ENCODE measurements at regions not wholly inside any gene's neighbourhood (a gene's known extent, or its start where the extent isn't known, plus 50 kb on each side); places are given as distances from the start of the nearest gene placed in this dataset.

DNA sequence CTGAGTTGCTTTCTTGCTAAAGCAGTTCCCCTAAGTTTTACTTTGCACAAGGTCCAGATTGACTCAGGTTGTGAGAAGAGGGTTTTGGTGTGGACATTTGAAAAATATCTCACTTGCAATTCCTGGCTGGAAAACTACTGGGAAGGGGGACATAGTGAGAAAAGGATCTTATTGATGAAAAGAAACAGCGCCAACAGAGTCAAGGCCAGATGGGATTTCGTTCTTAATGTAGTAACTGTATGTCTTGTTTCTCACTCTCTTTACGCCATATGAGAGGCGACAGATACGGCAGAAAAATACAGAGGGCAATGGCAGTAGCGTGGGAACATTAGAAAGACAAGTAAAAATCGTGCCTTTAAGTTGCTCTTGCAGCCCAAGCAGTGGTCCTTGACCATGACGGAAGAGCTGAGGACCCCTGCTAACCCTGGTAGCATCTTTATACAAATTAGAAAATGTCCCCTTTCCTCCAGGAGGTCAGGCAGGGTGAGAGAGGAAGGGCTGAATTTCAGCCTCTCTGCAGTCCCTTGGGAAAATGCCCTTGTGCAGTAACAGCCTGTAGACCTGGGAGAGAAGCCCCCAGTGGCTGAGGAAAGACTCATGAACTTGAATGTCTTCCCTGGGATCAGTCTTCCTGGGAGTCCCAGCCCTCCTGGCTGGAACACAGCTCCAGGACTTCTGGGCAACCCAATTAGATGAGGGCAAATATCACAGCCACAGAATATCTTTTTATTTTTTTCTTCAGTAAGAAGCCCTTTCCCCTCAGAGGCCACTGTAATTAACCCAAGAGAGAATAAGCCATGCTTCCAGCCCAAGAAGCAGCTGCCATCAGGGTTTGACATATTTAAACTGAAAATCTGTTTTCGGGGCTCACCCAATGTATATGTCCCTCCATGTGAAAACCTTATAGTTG is 113.4 kb downstream of the CD47 start:
- Mint-ChIP-seq H3K36me3 (no peaks in the 10 kb centered on the region), H3K4me3 (no peak overlapping the region), H3K27ac (no peak overlapping the region), H3K9me3 (no peaks in the 10 kb centered on the region), H3K4me1 (peaks cover 39% of the 10 kb centered on the region)
- no peak for DNase-seq (ENCODE audit: low spot score in 2 of 2)
- ATAC-seq: no peak

DNA sequence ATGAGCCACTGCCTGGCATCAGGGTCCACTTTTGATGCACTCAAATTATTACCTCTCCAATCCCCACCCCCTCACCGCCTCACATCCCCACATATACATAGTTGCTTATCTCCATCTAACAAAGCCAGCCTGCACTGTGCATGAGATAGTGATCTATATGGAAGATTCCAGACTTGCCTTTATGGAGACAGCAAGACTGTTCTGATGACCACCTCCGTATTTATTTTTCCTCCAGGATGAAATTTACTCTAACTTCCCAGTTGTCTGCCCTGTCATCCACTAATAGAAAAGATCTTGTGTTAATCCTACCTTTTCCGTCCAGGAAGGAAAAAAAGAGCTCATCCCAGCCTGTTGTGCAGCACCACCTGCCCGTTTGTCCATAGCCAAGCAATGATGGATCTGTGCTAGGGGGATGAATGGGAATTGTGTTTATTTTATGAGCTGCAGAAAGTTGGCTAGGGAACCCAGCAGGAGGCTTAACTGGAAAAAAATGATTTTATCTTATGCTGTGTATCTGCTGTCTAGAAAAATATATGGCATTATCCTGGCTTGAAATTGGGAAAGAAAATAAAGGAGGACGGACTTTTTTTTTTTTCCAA is 114.5 kb downstream of the CD47 start:
- DNase-seq (ENCODE audit: low spot score in 2 of 2): no peak
- Mint-ChIP-seq H3K27ac (peak overlapping the region; percentile 85), H3K4me3 (peak overlapping the region; percentile 19), H3K4me1 (peaks cover 39% of the 10 kb centered on the region), H3K9me3 (no peaks in the 10 kb centered on the region), H3K36me3 (no peaks in the 10 kb centered on the region)
- no peak for ATAC-seq

DNA sequence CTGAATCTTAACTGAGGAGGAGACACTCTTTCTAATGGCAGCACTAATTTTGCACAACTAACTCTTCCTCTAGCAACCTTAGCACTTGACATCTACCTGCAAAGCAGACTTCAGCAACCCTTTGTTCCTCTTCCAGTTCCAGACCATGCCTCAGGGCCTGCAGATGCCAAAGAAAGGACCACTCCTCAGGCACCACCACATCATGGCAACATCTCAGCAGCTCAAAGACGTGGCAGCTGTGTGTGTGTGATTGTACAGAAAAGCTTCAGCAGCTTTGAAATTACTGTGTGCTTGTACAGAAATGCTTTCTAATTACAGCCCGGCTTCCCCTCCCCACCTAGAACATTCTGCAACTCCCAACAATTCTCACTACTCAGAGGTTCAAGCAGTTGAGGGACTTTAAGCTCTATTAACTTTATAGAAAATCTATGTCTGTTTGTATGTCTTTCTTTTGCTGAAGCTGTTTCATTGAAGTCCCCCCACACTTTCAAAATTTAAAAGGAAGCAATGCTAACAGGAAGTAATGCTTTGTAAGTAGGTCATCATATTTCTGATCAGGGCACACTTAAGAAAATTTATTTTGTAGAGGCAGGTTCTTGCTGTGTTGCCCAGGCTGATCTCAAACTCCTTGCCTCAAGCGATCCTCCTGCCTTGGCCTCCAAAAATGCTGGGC is 115.2 kb downstream of the CD47 start:
- DNase-seq (ENCODE audit: low spot score in 2 of 2) (no peak), ATAC-seq (no peak)
- Mint-ChIP-seq H3K27ac (peak overlapping the region; percentile 85), H3K36me3 (no peaks in the 10 kb centered on the region), H3K9me3 (no peaks in the 10 kb centered on the region), H3K4me3 (peak overlapping the region; percentile 19), H3K4me1 (peaks cover 39% of the 10 kb centered on the region)

DNA sequence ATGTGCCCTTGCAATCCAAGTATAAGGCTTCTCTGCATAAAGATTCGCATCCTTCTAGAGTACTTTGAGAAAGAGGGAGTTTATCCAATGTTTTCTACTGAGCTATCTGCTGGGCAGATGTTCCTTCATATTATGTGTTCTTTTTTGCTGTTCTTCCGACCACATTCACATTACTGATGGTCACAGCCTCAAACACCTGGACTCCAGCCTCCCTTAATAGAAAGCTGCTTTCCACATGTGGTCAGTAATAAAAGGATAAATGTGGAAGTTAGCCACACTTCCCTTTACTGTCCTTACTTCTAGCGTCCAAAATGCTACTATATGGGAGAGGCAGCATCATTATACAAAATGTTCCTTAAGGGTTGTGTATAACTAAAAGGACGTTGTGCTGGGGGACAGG is 116.9 kb downstream of the CD47 start:
- Mint-ChIP-seq H3K4me1 (peaks cover 40% of the 10 kb centered on the region), H3K27ac (no peak overlapping the region), H3K9me3 (no peaks in the 10 kb centered on the region), H3K4me3 (no peak overlapping the region), H3K36me3 (no peaks in the 10 kb centered on the region)
- ATAC-seq (no peak), DNase-seq (ENCODE audit: low spot score in 2 of 2) (no peak)

DNA sequence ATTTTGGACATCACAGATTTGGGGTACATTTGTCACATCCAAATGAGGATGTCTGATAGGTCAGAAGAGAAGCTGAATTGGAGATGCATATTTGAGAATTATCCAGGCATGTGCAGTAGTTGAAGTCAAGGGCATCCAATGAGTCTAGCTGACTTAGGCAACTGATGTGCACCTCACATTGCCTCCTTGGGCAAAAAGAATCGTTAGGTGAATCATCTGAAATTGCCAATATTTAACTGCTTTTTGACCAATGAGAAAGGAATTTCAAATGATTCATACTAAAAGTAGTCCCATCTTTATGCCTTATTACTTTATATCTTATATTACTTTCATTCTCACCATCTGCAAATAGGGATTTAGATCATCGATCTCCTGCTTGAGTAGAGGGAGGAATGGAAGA is 117.7 kb downstream of the CD47 start:
- Mint-ChIP-seq H3K27ac (no peak overlapping the region), H3K4me1 (peaks cover 36% of the 10 kb centered on the region), H3K4me3 (no peak overlapping the region), H3K36me3 (no peaks in the 10 kb centered on the region), H3K9me3 (no peaks in the 10 kb centered on the region)
- DNase-seq (ENCODE audit: low spot score in 2 of 2) (no peak), ATAC-seq (no peak)

DNA sequence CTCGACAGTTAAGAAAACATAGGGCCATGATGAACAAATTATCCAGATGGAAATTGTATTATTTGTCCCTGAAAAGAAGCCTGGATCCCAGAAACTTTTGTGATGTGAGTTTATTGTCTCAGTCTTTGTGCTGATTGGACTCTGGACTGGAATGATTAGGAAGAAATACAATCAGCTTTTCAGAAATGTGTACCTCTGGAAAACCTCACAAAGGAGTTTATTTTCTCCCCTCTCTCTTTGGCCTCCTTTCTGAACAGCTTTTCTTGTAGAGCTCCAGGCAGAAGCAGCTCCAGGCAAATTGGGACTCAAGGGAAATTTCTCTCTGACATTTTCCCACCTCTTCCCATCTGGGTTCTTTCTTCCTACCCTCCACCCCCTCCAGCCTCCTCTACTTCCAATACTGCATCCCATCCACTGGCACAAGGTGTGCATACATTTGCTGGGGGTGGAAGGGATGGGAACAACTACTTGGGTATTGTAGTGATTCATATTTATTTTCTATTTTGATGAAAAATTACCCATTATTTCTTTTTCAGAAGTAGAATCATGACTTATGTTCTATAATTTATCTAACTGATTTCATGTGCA is 119.7 kb downstream of the CD47 start:
- Mint-ChIP-seq H3K36me3 (no peaks in the 10 kb centered on the region), H3K27ac (no peak overlapping the region), H3K9me3 (no peaks in the 10 kb centered on the region), H3K4me1 (peaks cover 24% of the 10 kb centered on the region), H3K4me3 (no peak overlapping the region)
- no peak for DNase-seq (ENCODE audit: low spot score in 2 of 2)
- no peak for ATAC-seq

DNA sequence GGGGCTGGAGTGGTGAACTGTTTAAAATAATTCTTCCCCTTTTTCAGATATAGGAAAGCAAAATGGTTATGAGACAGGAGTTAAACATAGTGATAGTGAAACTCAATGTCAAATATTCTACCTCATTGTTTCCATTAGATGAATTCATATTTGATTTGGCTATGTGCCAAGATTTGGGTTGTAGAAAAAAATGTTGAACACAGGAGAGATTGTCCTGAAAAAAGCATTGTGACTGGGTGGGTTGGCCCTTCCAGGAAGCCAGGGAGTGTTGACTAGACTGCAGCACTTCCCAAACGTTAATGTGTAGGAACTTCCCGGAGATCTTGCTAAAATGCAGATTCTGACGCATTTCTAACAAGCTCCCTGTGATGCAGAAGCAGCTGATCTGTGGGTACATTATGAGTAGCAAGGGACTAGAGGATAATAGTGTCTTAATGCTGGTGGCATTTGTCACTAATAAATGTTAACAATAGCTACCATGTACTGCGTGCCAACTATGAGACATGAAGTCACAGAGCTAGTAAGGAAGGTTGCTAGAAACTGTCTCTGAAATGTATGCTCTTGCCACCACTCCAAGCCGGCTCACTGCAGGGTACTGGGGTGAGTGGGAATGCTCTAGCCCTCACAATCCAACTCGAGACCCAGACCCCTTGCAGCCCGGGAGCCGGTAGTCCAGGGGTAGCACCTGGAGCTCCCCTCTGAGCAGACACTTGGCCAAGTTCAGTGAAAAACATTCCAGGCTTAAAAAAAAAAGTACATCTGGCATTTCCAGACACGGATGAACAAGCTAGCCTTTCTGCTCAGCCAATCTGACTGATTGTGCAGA is 120.6 kb downstream of the CD47 start:
- DNase-seq (ENCODE audit: low spot score in 2 of 2): no peak
- Mint-ChIP-seq H3K36me3 (no peaks in the 10 kb centered on the region), H3K4me1 (peaks cover 15% of the 10 kb centered on the region), H3K27ac (no peak overlapping the region), H3K9me3 (no peaks in the 10 kb centered on the region), H3K4me3 (no peak overlapping the region)
- peak; percentile 78 for ATAC-seq

DNA sequence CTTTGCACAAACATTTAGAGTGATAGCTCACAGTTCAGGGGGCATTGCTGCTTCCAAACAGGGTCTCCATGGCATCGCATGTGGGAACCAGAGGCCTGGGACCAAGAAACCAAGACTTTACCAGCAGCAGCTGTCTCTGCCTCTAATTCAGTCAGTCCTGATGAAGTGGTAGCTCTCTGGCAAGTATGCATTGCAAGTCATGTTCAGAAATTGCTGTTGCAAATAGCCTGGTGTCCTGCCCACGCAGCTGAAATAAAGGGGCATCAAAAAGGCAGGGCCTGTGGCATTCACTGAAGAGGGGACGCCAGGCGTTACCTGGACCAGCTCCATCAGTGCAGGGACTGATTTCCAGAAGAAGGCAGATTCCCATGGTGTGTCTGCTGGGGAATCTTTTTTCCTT is 121.3 kb downstream of the CD47 start:
- no peaks in the 10 kb centered on the region for H3K36me3 Mint-ChIP-seq
- no peak overlapping the region for H3K4me3 Mint-ChIP-seq
- no peaks in the 10 kb centered on the region for H3K9me3 Mint-ChIP-seq

DNA sequence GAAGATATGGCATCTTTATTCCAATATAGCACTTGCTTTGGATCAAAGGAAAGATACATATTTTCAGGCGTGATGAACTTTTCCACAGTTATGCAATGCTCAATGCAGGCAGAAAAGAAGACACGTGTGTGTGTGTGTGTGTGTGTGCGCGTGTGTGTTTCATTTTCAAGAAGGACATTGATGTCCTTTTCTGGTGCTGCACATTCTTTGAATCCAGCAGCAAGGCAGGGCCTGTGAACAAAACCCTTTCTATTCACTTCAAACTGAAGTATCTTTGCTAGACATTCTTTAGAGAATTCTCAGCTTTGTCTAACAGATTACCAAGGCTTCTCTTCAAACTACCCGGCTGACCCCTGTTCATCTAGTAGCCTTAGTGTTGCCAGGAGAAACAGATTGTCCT is 124.6 kb downstream of the CD47 start:
- no peak overlapping the region for H3K27ac Mint-ChIP-seq
- no peak for ATAC-seq
- peaks cover 11% of the 10 kb centered on the region for H3K4me1 Mint-ChIP-seq
- no peaks in the 10 kb centered on the region for H3K36me3 Mint-ChIP-seq
- no peak for DNase-seq (ENCODE audit: low spot score in 2 of 2)
- H3K4me3 Mint-ChIP-seq: no peak overlapping the region
- no peaks in the 10 kb centered on the region for H3K9me3 Mint-ChIP-seq

More for the DNA sequence above, 121.3 kb downstream of the CD47 start:
- Mint-ChIP-seq H3K27ac (no peak overlapping the region), H3K4me1 (peaks cover 11% of the 10 kb centered on the region)
- DNase-seq (ENCODE audit: low spot score in 2 of 2): no peak
- no peak for ATAC-seq

DNA sequence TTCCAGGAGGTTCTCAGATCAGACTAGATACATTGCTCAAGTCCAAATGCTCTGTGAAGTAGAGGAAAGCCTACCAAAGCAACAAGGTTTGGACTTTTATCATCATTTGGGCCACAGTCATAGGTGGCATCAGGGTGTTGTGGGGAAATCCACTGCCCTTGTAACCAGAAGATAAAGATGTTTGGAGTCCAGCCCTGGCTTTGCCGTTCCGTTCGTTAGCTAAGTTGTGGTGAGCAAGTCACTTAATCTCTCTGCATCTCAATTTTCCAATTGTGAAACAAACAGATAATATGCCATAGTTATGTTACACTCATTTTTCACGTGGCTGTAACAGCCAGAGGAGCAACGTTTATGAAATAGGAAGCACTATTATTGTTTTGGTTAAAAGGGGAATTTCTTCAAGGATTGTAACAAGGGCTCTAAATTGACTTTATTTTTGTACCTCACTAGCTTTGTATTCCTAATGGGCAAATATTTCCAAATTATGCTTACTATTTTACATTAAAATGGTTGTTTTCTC is 125.6 kb downstream of the CD47 start:
- no peaks in the 10 kb centered on the region for H3K9me3 Mint-ChIP-seq
- ATAC-seq: no peak

DNA sequence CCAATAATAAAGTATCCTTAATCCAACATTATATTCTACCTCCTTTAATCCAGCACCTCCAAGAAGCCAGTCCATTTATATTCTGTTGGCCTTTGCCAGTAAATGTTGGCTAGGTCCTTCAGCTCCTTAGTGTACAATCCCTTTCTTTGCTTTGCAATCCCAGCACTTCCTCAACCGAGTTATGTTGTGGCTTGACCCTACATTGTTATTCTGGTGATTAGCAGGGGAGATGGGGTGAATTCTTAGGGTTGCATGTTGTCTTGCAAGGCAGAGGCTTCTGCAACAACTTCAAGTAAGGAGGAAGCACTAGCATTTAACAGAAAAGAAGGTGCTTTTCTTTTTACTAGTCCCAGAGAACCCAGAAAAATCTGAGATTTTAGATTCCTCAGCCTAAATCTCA is 127.2 kb downstream of the CD47 start:
- Mint-ChIP-seq H3K27ac (no peak overlapping the region), H3K9me3 (peaks cover 4% of the 10 kb centered on the region), H3K4me3 (no peak overlapping the region), H3K36me3 (no peaks in the 10 kb centered on the region), H3K4me1 (peaks cover 7% of the 10 kb centered on the region)
- no peak for DNase-seq (ENCODE audit: low spot score in 2 of 2)
- ATAC-seq: no peak

More for the DNA sequence above, 125.6 kb downstream of the CD47 start:
- no peaks in the 10 kb centered on the region for H3K36me3 Mint-ChIP-seq
- no peak overlapping the region for H3K4me3 Mint-ChIP-seq
- DNase-seq (ENCODE audit: low spot score in 2 of 2): no peak
- H3K4me1 Mint-ChIP-seq: peaks cover 9% of the 10 kb centered on the region
- no peak overlapping the region for H3K27ac Mint-ChIP-seq

DNA sequence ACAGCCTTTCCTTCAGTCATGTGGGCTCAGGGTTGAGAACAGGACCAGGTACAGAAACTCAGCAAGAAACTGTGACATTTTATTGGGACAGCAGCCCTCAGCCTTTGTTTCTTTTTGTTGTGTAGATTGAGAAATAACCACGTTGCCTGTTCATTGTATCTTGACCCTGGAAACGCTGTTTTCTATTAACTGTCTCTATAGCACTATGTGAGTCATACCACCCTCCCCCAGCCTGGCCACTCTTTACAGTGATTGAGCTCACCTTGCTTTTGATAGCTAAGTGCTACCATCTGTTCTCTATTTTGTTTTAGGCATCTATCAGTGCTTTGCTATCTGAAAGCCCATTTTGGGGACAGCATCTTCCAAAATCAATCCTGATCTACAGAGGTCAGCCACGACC is 127.9 kb downstream of the CD47 start:
- ATAC-seq (no peak), DNase-seq (ENCODE audit: low spot score in 2 of 2) (no peak)
- H3K9me3 Mint-ChIP-seq: peaks cover 4% of the 10 kb centered on the region
- peaks cover 5% of the 10 kb centered on the region for H3K4me1 Mint-ChIP-seq
- no peak overlapping the region for H3K27ac Mint-ChIP-seq
- no peak overlapping the region for H3K4me3 Mint-ChIP-seq
- no peaks in the 10 kb centered on the region for H3K36me3 Mint-ChIP-seq

DNA sequence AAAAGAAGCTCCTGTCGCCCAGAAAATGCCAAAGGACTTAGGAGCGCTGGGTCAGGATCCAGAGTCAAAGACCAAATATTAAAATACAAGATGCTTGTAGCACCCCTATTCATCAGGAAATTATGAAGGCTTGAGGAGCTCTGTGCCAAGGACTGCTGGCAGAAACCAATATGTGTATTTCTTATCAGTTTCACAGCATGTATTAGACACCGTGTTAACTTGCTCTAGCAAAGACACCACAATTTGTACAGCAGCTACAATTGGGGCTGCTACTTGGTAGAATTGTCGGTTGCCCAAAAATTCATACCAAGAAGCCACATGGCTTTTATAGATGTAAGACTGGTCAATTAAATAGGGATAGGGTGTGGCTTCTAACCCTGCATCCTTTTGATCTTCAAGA is 128.8 kb downstream of the CD47 start:
- no peaks in the 10 kb centered on the region for H3K36me3 Mint-ChIP-seq
- H3K4me1 Mint-ChIP-seq: peaks cover 12% of the 10 kb centered on the region

DNA sequence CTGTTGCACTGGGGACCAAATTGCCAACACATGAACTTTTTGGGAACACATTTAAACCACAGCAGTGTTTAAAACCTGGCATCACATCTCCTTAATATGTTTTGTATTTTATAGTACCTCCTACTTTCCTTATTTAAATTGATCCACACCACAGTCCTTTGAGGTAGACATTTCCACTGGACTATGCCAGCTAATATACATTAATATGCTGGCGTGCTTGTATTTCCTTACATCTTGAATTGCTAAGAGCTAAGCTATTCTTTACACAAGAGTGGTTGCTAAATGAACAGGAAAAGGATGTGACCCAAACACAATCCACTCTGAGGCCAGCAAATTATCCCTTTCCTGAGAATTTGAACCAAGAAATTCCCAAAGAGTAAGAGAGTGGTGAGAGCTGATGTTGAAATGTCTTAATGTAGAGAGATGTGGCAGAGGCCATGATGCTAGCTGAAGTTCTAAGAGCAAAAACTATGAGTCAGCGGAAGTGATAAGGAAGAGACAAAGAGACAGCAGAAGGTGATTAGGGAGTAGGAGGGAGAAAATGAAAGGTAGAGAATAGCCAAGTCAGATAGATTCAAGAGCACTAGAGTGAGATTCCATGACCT is 131.2 kb downstream of the CD47 start:
- peaks cover 4% of the 10 kb centered on the region for H3K9me3 Mint-ChIP-seq
- H3K27ac Mint-ChIP-seq: no peak overlapping the region
- DNase-seq (ENCODE audit: low spot score in 2 of 2): no peak
- H3K4me1 Mint-ChIP-seq: peaks cover 20% of the 10 kb centered on the region
- no peaks in the 10 kb centered on the region for H3K36me3 Mint-ChIP-seq
- ATAC-seq: no peak
- H3K4me3 Mint-ChIP-seq: no peak overlapping the region

More for the DNA sequence above, 128.8 kb downstream of the CD47 start:
- ATAC-seq: no peak
- Mint-ChIP-seq H3K27ac (no peak overlapping the region), H3K4me3 (no peak overlapping the region), H3K9me3 (peaks cover 4% of the 10 kb centered on the region)
- DNase-seq (ENCODE audit: low spot score in 2 of 2): no peak
